Activated T-helper 17 cell treated with anti-CD3 and anti-CD28 coated beads, Interleukin-2, amount 50 U/mL, for 72 hours (primary cell): ENCODE measurements at regions not wholly inside any gene's neighbourhood (a gene's known extent, or its start where the extent isn't known, plus 50 kb on each side); places are given as distances from the start of the nearest gene placed in this dataset.

Source experiments
- ATAC-seq: fragments of 150-1000 bp; cut with Tn5 transposase; replicated peaks from 2 replicates; pipeline ENCODE4 v1.10.0; 2021; ENCODE audit warnings: mild to moderate bottlenecking, moderate library complexity
- H3K27ac Mint-ChIP-seq: one replicate; pipeline ENCODE4 v1.8.0; 2022; ENCODE audit warnings: mixed read lengths
- H3K27me3 Mint-ChIP-seq: one replicate; pipeline ENCODE4 v1.8.0; 2022; ENCODE audit warnings: mixed read lengths
- H3K36me3 Mint-ChIP-seq: one replicate; pipeline ENCODE4 v1.8.0; 2022; ENCODE audit warnings: low read depth, mild to moderate bottlenecking, mixed read lengths
- H3K4me1 Mint-ChIP-seq: one replicate; pipeline ENCODE4 v1.8.0; 2022; ENCODE audit warnings: mixed read lengths
- H3K4me3 Mint-ChIP-seq: one replicate; pipeline ENCODE4 v1.8.0; 2022; ENCODE audit warnings: mild to moderate bottlenecking, mixed read lengths
- H3K9me3 Mint-ChIP-seq: one replicate; pipeline ENCODE4 v1.8.0; 2022; ENCODE audit warnings: mixed read lengths

GRCh38 chr13:79725841-79726240 lies 244.9 kb downstream of the NDFIP2 start:
- Mint-ChIP-seq H3K4me3 (no peak overlapping the region), H3K9me3 (no peaks in the 10 kb centered on the region), H3K27ac (no peak overlapping the region), H3K4me1 (no peaks in the 10 kb centered on the region), H3K36me3 (no peaks in the 10 kb centered on the region), H3K27me3 (no peaks in the 10 kb centered on the region)
- ATAC-seq = no peak

- ATAC-seq = no peak
- H3K4me1 Mint-ChIP-seq = no peaks in the 10 kb centered on the region
- no peaks in the 10 kb centered on the region for H3K9me3 Mint-ChIP-seq
- no peaks in the 10 kb centered on the region for H3K27me3 Mint-ChIP-seq
- no peak overlapping the region for H3K27ac Mint-ChIP-seq
- H3K4me3 Mint-ChIP-seq = no peak overlapping the region
- no peaks in the 10 kb centered on the region for H3K36me3 Mint-ChIP-seq
Measured at GRCh38 chr13:79724348-79725103, 243.6 kb downstream of the NDFIP2 start.

GRCh38 chr13:79723519-79724024 lies 242.6 kb downstream of the NDFIP2 start:
- Mint-ChIP-seq H3K4me1 (no peaks in the 10 kb centered on the region), H3K4me3 (no peak overlapping the region), H3K36me3 (no peaks in the 10 kb centered on the region), H3K9me3 (no peaks in the 10 kb centered on the region), H3K27me3 (no peaks in the 10 kb centered on the region), H3K27ac (no peak overlapping the region)
- no peak for ATAC-seq

- no peaks in the 10 kb centered on the region for H3K36me3 Mint-ChIP-seq
- peaks cover 3% of the 10 kb centered on the region for H3K9me3 Mint-ChIP-seq
- H3K4me3 Mint-ChIP-seq = no peak overlapping the region
- no peak overlapping the region for H3K27ac Mint-ChIP-seq
- no peaks in the 10 kb centered on the region for H3K4me1 Mint-ChIP-seq
- no peaks in the 10 kb centered on the region for H3K27me3 Mint-ChIP-seq
- no peak for ATAC-seq
Measured at GRCh38 chr13:79722885-79723445, 242.0 kb downstream of the NDFIP2 start.

- Mint-ChIP-seq H3K36me3 (no peaks in the 10 kb centered on the region), H3K4me1 (no peaks in the 10 kb centered on the region), H3K4me3 (no peak overlapping the region), H3K9me3 (peaks cover 10% of the 10 kb centered on the region), H3K27ac (no peak overlapping the region), H3K27me3 (peaks cover 5% of the 10 kb centered on the region)
- ATAC-seq = no peak
Measured at GRCh38 chr13:79716191-79716590, 235.2 kb downstream of the NDFIP2 start.

- no peaks in the 10 kb centered on the region for H3K36me3 Mint-ChIP-seq
- peaks cover 4% of the 10 kb centered on the region for H3K9me3 Mint-ChIP-seq
- no peak for ATAC-seq
- H3K4me3 Mint-ChIP-seq = no peak overlapping the region
- H3K27me3 Mint-ChIP-seq = peaks cover 8% of the 10 kb centered on the region
- no peak overlapping the region for H3K27ac Mint-ChIP-seq
- no peaks in the 10 kb centered on the region for H3K4me1 Mint-ChIP-seq
Measured at GRCh38 chr13:79711631-79712030, 230.7 kb downstream of the NDFIP2 start.

GRCh38 chr13:79710376-79710775 lies 229.4 kb downstream of the NDFIP2 start:
- Mint-ChIP-seq H3K4me3 (no peak overlapping the region), H3K27me3 (peaks cover 8% of the 10 kb centered on the region), H3K27ac (no peak overlapping the region), H3K4me1 (no peaks in the 10 kb centered on the region), H3K9me3 (peaks cover 4% of the 10 kb centered on the region), H3K36me3 (no peaks in the 10 kb centered on the region)
- no peak for ATAC-seq

- Mint-ChIP-seq H3K4me3 (no peak overlapping the region), H3K9me3 (peaks cover 4% of the 10 kb centered on the region), H3K36me3 (no peaks in the 10 kb centered on the region), H3K27ac (no peak overlapping the region), H3K27me3 (peaks cover 8% of the 10 kb centered on the region), H3K4me1 (no peaks in the 10 kb centered on the region)
- no peak for ATAC-seq
Measured at GRCh38 chr13:79709471-79709870, 228.5 kb downstream of the NDFIP2 start.

- H3K36me3 Mint-ChIP-seq = no peaks in the 10 kb centered on the region
- no peak overlapping the region for H3K27ac Mint-ChIP-seq
- no peaks in the 10 kb centered on the region for H3K4me1 Mint-ChIP-seq
- no peak overlapping the region for H3K4me3 Mint-ChIP-seq
- no peaks in the 10 kb centered on the region for H3K9me3 Mint-ChIP-seq
- no peak for ATAC-seq
- peaks cover 7% of the 10 kb centered on the region for H3K27me3 Mint-ChIP-seq
Measured at GRCh38 chr13:79703772-79704171, 222.8 kb downstream of the NDFIP2 start.

GRCh38 chr13:79695754-79696153 lies 214.8 kb downstream of the NDFIP2 start:
- ATAC-seq = no peak
- Mint-ChIP-seq H3K36me3 (no peaks in the 10 kb centered on the region), H3K27ac (no peak overlapping the region), H3K4me1 (no peaks in the 10 kb centered on the region), H3K9me3 (no peaks in the 10 kb centered on the region), H3K27me3 (peaks cover 10% of the 10 kb centered on the region), H3K4me3 (no peak overlapping the region)

- H3K27ac Mint-ChIP-seq = no peak overlapping the region
- no peak overlapping the region for H3K4me3 Mint-ChIP-seq
- peaks cover 7% of the 10 kb centered on the region for H3K27me3 Mint-ChIP-seq
- no peak for ATAC-seq
- H3K36me3 Mint-ChIP-seq = no peaks in the 10 kb centered on the region
- no peaks in the 10 kb centered on the region for H3K9me3 Mint-ChIP-seq
- no peaks in the 10 kb centered on the region for H3K4me1 Mint-ChIP-seq
Measured at GRCh38 chr13:79692846-79693245, 211.9 kb downstream of the NDFIP2 start.

- ATAC-seq = no peak
- Mint-ChIP-seq H3K36me3 (no peaks in the 10 kb centered on the region), H3K9me3 (no peaks in the 10 kb centered on the region), H3K4me1 (no peaks in the 10 kb centered on the region), H3K27me3 (peaks cover 7% of the 10 kb centered on the region), H3K27ac (no peak overlapping the region), H3K4me3 (no peak overlapping the region)
Measured at GRCh38 chr13:79691826-79692225, 210.9 kb downstream of the NDFIP2 start.

- no peaks in the 10 kb centered on the region for H3K4me1 Mint-ChIP-seq
- H3K27me3 Mint-ChIP-seq = no peaks in the 10 kb centered on the region
- H3K36me3 Mint-ChIP-seq = no peaks in the 10 kb centered on the region
- H3K27ac Mint-ChIP-seq = no peak overlapping the region
- no peak for ATAC-seq
- H3K9me3 Mint-ChIP-seq = no peaks in the 10 kb centered on the region
- no peak overlapping the region for H3K4me3 Mint-ChIP-seq
Measured at GRCh38 chr13:79688741-79689140, 207.8 kb downstream of the NDFIP2 start.

- H3K27me3 Mint-ChIP-seq = no peaks in the 10 kb centered on the region
- H3K36me3 Mint-ChIP-seq = no peaks in the 10 kb centered on the region
- no peak overlapping the region for H3K4me3 Mint-ChIP-seq
- no peak for ATAC-seq
- no peaks in the 10 kb centered on the region for H3K4me1 Mint-ChIP-seq
- no peak overlapping the region for H3K27ac Mint-ChIP-seq
- H3K9me3 Mint-ChIP-seq = no peaks in the 10 kb centered on the region
Measured at GRCh38 chr13:79686441-79686840, 205.5 kb downstream of the NDFIP2 start.

GRCh38 chr13:79684371-79684770 lies 203.4 kb downstream of the NDFIP2 start:
- ATAC-seq = no peak
- no peaks in the 10 kb centered on the region for H3K9me3 Mint-ChIP-seq

More at GRCh38 chr13:79684371-79684770, 203.4 kb downstream of the NDFIP2 start:
- Mint-ChIP-seq H3K27ac (no peak overlapping the region), H3K4me3 (no peak overlapping the region), H3K27me3 (peaks cover 4% of the 10 kb centered on the region), H3K4me1 (no peaks in the 10 kb centered on the region), H3K36me3 (no peaks in the 10 kb centered on the region)
